ENCODE measurements at regions not wholly inside any gene's neighbourhood (a gene's known extent, or its start where the extent isn't known, plus 50 kb on each side); places are given as distances from the start of the nearest gene placed in this dataset.
A peak's percentile ranks its signal among the peaks of the same experiment; 100 is the strongest.

- no peak for TF ChIP-seq CTCF (conservative IDR thresholded peaks at IDR 0.05; ENCODE audit: low read length)
- H3K4me3 ChIP-seq (ENCODE audit: low read length), result no peak overlapping the region
- DNase-seq (ENCODE audit: low read depth), result no peak
Measured at GRCh38 chr11:80900265-80900664, 1459.4 kb upstream of the TENM4 start.

GRCh38 chr11:80899381-80899780 lies 1458.6 kb upstream of the TENM4 start:
- H3K4me3 ChIP-seq (ENCODE audit: low read length), result no peak overlapping the region
- no peak for TF ChIP-seq CTCF (conservative IDR thresholded peaks at IDR 0.05; ENCODE audit: low read length)
- DNase-seq (ENCODE audit: low read depth), result peak; percentile 1

GRCh38 chr11:80898910-80899309 lies 1458.1 kb upstream of the TENM4 start:
- DNase-seq (ENCODE audit: low read depth), result no peak
- no peak overlapping the region for H3K4me3 ChIP-seq (ENCODE audit: low read length)
- TF ChIP-seq CTCF (conservative IDR thresholded peaks at IDR 0.05; ENCODE audit: low read length), result no peak

DNA sequence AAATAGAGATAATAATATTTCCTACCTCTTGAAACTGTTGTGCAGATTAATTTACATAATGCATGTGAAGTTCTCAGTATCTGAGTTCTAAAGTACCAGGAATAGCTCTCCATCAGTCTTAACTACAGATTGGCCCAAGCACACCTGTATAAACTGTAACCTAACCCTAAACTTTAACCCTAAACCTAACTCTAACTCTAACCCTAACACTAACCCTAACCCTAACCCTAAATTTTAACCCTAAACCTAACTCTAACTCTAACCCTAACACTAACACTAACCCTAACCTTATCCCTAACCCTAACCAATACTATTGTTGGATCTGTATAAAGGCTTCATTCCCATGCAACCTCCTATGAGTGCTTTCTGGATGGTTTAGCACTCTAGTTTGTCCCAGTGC lies 1445.9 kb upstream of the TENM4 start:
- DNase-seq (ENCODE audit: low read depth), result no peak
- TF ChIP-seq CTCF (conservative IDR thresholded peaks at IDR 0.05; ENCODE audit: low read length), result no peak
- H3K4me3 ChIP-seq (ENCODE audit: low read length), result no peak overlapping the region

- no peak overlapping the region for H3K4me3 ChIP-seq (ENCODE audit: low read length)
- no peak for DNase-seq (ENCODE audit: low read depth)
- TF ChIP-seq CTCF (conservative IDR thresholded peaks at IDR 0.05; ENCODE audit: low read length), result no peak
Measured at GRCh38 chr11:80873310-80873999, 1432.6 kb upstream of the TENM4 start.

DNA sequence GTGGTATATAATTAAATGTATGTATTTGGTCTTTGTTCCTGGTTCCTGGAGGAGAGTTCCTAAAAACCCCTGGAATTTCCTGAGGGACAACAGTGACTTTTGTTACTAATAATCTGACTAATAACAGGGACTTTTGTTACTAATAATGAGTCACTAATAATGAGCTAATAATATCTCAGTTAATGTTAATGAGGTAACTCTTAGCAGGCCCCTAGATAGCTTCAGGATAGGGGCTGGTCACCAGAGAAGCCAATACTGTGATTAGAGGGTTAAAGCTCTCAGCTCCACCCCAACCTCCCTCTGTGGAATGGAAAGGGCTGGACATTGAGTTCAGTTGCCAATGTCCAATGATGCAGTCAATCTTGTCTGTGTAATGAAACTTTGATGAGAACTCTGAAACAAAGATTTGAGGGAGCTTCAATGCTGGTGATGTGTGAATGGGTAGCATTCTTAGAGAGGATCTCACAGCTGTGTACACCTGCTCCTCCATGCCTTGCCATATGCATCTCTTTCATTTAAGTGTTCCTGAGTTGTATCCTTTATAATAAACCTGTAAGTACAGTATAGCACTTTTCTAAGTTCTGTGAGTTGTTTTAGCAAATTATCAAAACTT lies 1431.4 kb upstream of the TENM4 start:
- DNase-seq (ENCODE audit: low read depth), result no peak
- H3K4me3 ChIP-seq (ENCODE audit: low read length), result no peak overlapping the region
- TF ChIP-seq CTCF (conservative IDR thresholded peaks at IDR 0.05; ENCODE audit: low read length), result no peak

GRCh38 chr11:80868831-80869230 lies 1428.0 kb upstream of the TENM4 start:
- no peak overlapping the region for H3K4me3 ChIP-seq (ENCODE audit: low read length)
- TF ChIP-seq CTCF (conservative IDR thresholded peaks at IDR 0.05; ENCODE audit: low read length), result no peak
- DNase-seq (ENCODE audit: low read depth), result no peak
